ENCODE measurements at regions not wholly inside any gene's neighbourhood (a gene's known extent, or its start where the extent isn't known, plus 50 kb on each side); places are given as distances from the start of the nearest gene placed in this dataset.
"Not testable (repeated sequence)": the region's sequence is repeated elsewhere in the genome, so short reads cannot be mapped to it uniquely, and the experiment has no call there.

DNA sequence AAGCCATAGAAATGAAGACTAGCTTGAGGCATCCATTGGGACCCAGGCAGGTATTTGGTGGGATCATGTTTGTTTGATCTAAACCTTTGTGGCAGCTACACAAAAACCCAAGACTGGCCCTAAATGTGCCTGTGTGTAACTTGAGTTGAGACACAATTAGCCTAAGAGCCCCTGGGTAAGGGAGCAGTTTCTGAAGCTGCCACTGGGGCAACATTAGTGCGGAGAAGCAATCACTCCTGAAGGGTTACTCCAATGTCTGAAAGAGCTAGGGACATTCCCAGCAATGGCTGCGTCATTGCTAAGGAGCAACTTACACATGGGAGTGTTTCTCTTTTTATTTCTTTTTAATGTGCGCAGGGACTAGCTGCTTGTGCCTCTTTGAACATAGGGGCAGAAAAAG, 67.9 kb upstream of the EEF1E1 start:
- TF ChIP-seq POLR2A (IDR thresholded peaks at IDR 0.05; ENCODE audit: low read depth) (no peak), EP300 (IDR thresholded peaks at IDR 0.05) (no peak), POLR2AphosphoS5 (IDR thresholded peaks at IDR 0.05) (no peak)
- TF ChIP-seq, protein P1, sequence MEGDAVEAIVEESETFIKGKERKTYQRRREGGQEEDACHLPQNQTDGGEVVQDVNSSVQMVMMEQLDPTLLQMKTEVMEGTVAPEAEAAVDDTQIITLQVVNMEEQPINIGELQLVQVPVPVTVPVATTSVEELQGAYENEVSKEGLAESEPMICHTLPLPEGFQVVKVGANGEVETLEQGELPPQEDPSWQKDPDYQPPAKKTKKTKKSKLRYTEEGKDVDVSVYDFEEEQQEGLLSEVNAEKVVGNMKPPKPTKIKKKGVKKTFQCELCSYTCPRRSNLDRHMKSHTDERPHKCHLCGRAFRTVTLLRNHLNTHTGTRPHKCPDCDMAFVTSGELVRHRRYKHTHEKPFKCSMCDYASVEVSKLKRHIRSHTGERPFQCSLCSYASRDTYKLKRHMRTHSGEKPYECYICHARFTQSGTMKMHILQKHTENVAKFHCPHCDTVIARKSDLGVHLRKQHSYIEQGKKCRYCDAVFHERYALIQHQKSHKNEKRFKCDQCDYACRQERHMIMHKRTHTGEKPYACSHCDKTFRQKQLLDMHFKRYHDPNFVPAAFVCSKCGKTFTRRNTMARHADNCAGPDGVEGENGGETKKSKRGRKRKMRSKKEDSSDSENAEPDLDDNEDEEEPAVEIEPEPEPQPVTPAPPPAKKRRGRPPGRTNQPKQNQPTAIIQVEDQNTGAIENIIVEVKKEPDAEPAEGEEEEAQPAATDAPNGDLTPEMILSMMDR (IDR thresholded peaks at IDR 0.05), result no peak
- Histone ChIP-seq H3K9me3 (no peaks in the 10 kb centered on the region), H3K36me3 (no peaks in the 10 kb centered on the region), H3K27me3 (no peaks in the 10 kb centered on the region), H3K27ac (replicated peaks in 1 of 4) (no peak overlapping the region), H3K4me1 (no peaks in the 10 kb centered on the region), H3K4me3 (no peak overlapping the region)
- DNase-seq (ENCODE audit: extremely low spot score), result no peak
- intact Hi-C loops (cut with DNase I), result no loop called here
- WGBS, result 96% methylated on average over 3 of the region's 3 CpGs

DNA sequence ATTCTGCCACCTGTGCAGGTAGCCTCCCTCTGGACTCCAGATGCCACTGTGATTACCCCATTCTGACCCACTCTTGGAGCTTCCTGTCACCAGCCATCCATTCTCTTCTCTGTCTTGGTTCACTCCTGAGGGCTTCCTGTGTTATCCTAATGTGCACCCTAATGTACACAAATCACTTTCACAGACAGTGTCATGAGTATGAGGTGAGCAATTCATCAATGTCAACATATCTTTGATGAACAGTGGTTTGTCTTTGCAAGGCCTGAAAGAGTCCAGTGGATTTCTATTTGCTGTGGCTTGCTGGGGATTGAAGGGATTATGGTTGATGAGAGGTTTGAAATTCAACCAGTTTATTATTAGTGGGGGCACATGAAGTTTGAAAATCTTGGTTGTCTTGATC, 63.8 kb upstream of the EEF1E1 start:
- DNase-seq (ENCODE audit: extremely low spot score), result no peak
- Histone ChIP-seq H3K36me3 (no peaks in the 10 kb centered on the region), H3K27ac (replicated peaks in 1 of 4) (no peak overlapping the region), H3K4me1 (no peaks in the 10 kb centered on the region), H3K27me3 (peaks cover 0 to 6% (median 0%) of the 10 kb centered on the region in 4 donors), H3K4me3 (no peak overlapping the region), H3K9me3 (no peaks in the 10 kb centered on the region)
- intact Hi-C loops (cut with DNase I), result no loop called here
- TF ChIP-seq POLR2AphosphoS5 (IDR thresholded peaks at IDR 0.05) (no peak), EP300 (IDR thresholded peaks at IDR 0.05) (no peak), POLR2A (IDR thresholded peaks at IDR 0.05; ENCODE audit: low read depth) (no peak)
- TF ChIP-seq, protein P1 (IDR thresholded peaks at IDR 0.05), result no peak

DNA sequence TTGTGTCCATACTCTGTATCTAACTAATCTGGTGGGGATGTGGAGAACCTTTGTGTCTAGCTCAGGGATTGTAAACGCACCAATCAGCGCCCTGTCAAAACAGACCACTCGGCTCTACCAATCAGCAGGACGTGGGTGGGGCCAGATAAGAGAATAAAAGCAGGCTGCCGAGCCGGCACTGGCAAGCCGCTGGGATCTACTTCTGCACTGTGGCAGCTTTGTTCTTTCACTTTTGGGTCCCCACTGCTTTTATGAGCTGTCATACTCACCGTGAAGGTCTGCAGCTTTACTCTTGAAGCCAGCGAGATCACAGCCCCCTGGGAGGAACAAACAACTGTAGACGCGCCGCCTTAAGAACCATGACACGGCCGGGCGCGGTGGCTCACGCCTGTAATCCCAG, 62.7 kb upstream of the EEF1E1 start:
- intact Hi-C loops (cut with DNase I); H3K27ac ChIP-seq (replicated peaks in 1 of 4); H3K9me3 ChIP-seq; DNase-seq (ENCODE audit: extremely low spot score); H3K36me3 ChIP-seq; H3K4me1 ChIP-seq; H3K27me3 ChIP-seq; H3K4me3 ChIP-seq: not testable (repeated sequence)
- 91% methylated on average over 17 of the region's 17 CpGs for WGBS

DNA sequence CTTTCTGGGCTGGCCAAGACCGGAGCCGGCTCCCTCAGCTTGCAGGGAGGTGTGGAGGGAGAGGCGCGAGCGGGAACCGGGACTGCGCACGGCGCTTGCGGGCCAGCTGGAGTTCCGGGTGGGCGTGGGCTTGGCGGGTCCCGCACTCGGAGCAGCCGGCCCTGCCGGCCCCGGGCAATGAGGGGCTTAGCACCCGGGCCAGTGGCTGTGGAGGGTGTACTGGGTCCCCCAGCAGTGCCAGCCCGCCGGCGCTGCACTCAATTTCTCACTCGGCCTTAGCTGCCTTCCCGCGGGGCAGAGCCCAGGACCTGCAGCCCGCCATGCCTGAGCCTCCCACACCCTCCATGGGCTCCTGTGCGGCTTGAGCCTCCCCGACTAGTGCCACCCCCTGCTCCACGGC, 61.9 kb upstream of the EEF1E1 start:
- intact Hi-C loops (cut with DNase I), result not testable (repeated sequence)

DNA sequence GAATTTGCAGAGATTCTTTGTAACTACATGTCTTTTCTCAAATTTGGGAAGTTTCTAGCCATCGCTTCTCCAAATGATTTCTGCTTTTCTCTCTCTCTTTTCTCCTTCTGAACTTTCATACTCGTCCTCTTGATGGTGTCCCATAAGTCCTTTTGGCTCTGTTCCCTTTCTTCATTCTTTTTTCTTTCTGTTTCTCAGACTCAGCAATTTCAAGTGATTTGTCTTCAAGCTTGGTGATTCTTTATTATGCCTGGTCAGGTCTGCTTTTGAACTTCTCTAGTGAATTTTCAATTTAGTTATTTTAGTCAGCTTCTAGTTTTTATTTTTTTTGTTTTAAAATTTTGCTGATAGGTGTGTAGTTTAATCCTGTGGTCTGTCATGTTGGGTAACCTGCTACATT, 57.6 kb upstream of the EEF1E1 start:
- Histone ChIP-seq H3K27ac (replicated peaks in 1 of 4) (no peak overlapping the region), H3K4me1 (no peaks in the 10 kb centered on the region), H3K9me3 (no peaks in the 10 kb centered on the region), H3K27me3 (peaks cover 0 to 6% (median 0%) of the 10 kb centered on the region in 4 donors), H3K4me3 (no peak overlapping the region), H3K36me3 (no peaks in the 10 kb centered on the region)
- intact Hi-C loops (cut with DNase I), result no loop called here
- no peak for TF ChIP-seq POLR2AphosphoS5 (IDR thresholded peaks at IDR 0.05)
- TF ChIP-seq EP300 (IDR thresholded peaks at IDR 0.05), result no peak
- TF ChIP-seq, protein P1 (IDR thresholded peaks at IDR 0.05), result no peak
- TF ChIP-seq POLR2A (IDR thresholded peaks at IDR 0.05; ENCODE audit: low read depth), result no peak
- WGBS, result 69% methylated on average over 2 of the region's 2 CpGs
- no peak for DNase-seq (ENCODE audit: extremely low spot score)

More for the DNA sequence above, 61.9 kb upstream of the EEF1E1 start:
- 95% methylated on average over 20 of the region's 29 CpGs for WGBS
- not testable (repeated sequence) for H3K9me3 ChIP-seq; H3K4me1 ChIP-seq; H3K27ac ChIP-seq (replicated peaks in 1 of 4); H3K4me3 ChIP-seq; DNase-seq (ENCODE audit: extremely low spot score); H3K27me3 ChIP-seq; H3K36me3 ChIP-seq

DNA sequence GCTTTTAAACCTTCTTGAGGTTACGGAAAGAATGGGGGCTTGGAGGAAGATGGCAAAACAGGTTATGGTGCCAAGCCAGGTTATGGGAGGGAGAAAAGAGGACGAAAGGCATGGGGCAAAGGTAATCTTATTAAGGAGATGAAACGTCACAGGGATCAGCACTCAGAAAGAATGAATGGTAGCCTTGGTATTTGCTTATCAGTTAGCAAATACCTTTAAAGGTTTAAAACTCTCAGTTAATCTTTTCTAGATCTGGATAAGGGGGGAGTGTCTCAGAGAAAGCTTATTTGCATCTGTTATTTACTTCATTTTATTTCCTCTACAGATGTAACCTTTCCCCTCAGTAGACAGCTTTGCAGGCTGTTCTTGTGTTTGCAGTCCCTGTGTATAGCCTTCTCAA, 55.5 kb upstream of the EEF1E1 start:
- Histone ChIP-seq H3K9me3 (no peaks in the 10 kb centered on the region), H3K4me1 (no peaks in the 10 kb centered on the region), H3K27me3 (no peaks in the 10 kb centered on the region), H3K27ac (replicated peaks in 1 of 4) (no peak overlapping the region), H3K36me3 (no peaks in the 10 kb centered on the region), H3K4me3 (no peak overlapping the region)
- 50% methylated on average over 3 of the region's 3 CpGs for WGBS
- intact Hi-C loops (cut with DNase I), result no loop called here
- TF ChIP-seq EP300 (IDR thresholded peaks at IDR 0.05), result no peak
- TF ChIP-seq POLR2AphosphoS5 (IDR thresholded peaks at IDR 0.05), result no peak
- TF ChIP-seq POLR2A (IDR thresholded peaks at IDR 0.05; ENCODE audit: low read depth), result no peak
- TF ChIP-seq, protein P1 (IDR thresholded peaks at IDR 0.05), result no peak
- DNase-seq (ENCODE audit: extremely low spot score), result no peak
